HFFc6 (cell line): ENCODE measurements at regions not wholly inside any gene's neighbourhood (a gene's known extent, or its start where the extent isn't known, plus 50 kb on each side); places are given as distances from the start of the nearest gene placed in this dataset.
"Not testable (repeated sequence)": the region's sequence is repeated elsewhere in the genome, so short reads cannot be mapped to it uniquely, and the experiment has no call there.

ENCODE experiments used
- DNase-seq: peaks from one replicate; pipeline ENCODE4 v3.0.0-alpha.2; 2018
- H3K27ac Mint-ChIP-seq: 2 replicates; pipeline ENCODE4 v1.8.0; 2020; ENCODE audit warnings: mild to moderate bottlenecking, mixed read lengths
- H3K27me3 Mint-ChIP-seq: 2 replicates; pipeline ENCODE4 v1.8.0; 2021; ENCODE audit warnings: mild to moderate bottlenecking, moderate library complexity, mixed read lengths; ENCODE audit not compliant: insufficient read depth
- H3K36me3 Mint-ChIP-seq: 2 replicates; pipeline ENCODE4 v1.8.0; 2021; ENCODE audit warnings: low read depth, mixed read lengths
- H3K4me1 Mint-ChIP-seq: 2 replicates; pipeline ENCODE4 v1.8.0; 2020; ENCODE audit warnings: low read depth, mixed read lengths
- H3K4me3 Mint-ChIP-seq: 2 replicates; pipeline ENCODE4 v1.8.0; 2020; ENCODE audit warnings: mild to moderate bottlenecking, moderate library complexity, mixed read lengths
- H3K9me3 Mint-ChIP-seq: 2 replicates; pipeline ENCODE4 v1.8.0; 2020; ENCODE audit warnings: mild to moderate bottlenecking, mixed read lengths
- CTCF ChIP-seq: fragments of 200-600 bp; sonication (generic); IDR thresholded peaks from 2 replicates; pipeline ENCODE4 v1.5.0; 2021; ENCODE audit warnings: antibody characterized with exemption, mild to moderate bottlenecking

- no peak for DNase-seq
- Mint-ChIP-seq H3K27ac (no peak overlapping the region), H3K36me3 (no peaks in the 10 kb centered on the region), H3K4me1 (no peaks in the 10 kb centered on the region), H3K27me3 (no peaks in the 10 kb centered on the region; the same call in none of the 2 replicates), H3K9me3 (no peaks in the 10 kb centered on the region), H3K4me3 (no peak overlapping the region)
- no peak for TF ChIP-seq CTCF
These were observed 101.7 kb upstream of the DAPK1 start for GRCh38 chr9:87395804-87396479.

- Mint-ChIP-seq H3K4me3 (no peak overlapping the region), H3K9me3 (no peaks in the 10 kb centered on the region), H3K27ac (no peak overlapping the region), H3K4me1 (no peaks in the 10 kb centered on the region), H3K27me3 (peaks cover 2% of the 10 kb centered on the region), H3K36me3 (no peaks in the 10 kb centered on the region)
- TF ChIP-seq CTCF: no peak
- DNase-seq: no peak
These were observed 96.0 kb upstream of the DAPK1 start for GRCh38 chr9:87401681-87402080.

- H3K4me3 Mint-ChIP-seq: no peak overlapping the region
- H3K36me3 Mint-ChIP-seq: no peaks in the 10 kb centered on the region
- no peaks in the 10 kb centered on the region for H3K4me1 Mint-ChIP-seq
- DNase-seq: no peak
- no peak for TF ChIP-seq CTCF
- no peaks in the 10 kb centered on the region for H3K9me3 Mint-ChIP-seq
- H3K27ac Mint-ChIP-seq: no peak overlapping the region
- peaks cover 2% of the 10 kb centered on the region for H3K27me3 Mint-ChIP-seq
These were observed 95.1 kb upstream of the DAPK1 start for GRCh38 chr9:87402537-87402936.

GRCh38 chr9:87405677-87406542 is 91.8 kb upstream of the DAPK1 start:
- Mint-ChIP-seq H3K36me3 (no peaks in the 10 kb centered on the region), H3K9me3 (no peaks in the 10 kb centered on the region), H3K4me3 (no peak overlapping the region), H3K27ac (no peak overlapping the region), H3K4me1 (no peaks in the 10 kb centered on the region), H3K27me3 (peaks cover 5% of the 10 kb centered on the region)
- DNase-seq: no peak
- TF ChIP-seq CTCF: no peak

- H3K9me3 Mint-ChIP-seq: no peaks in the 10 kb centered on the region
- no peaks in the 10 kb centered on the region for H3K4me1 Mint-ChIP-seq
- DNase-seq: no peak
- no peaks in the 10 kb centered on the region for H3K36me3 Mint-ChIP-seq
- H3K4me3 Mint-ChIP-seq: no peak overlapping the region
- peaks cover 10% of the 10 kb centered on the region for H3K27me3 Mint-ChIP-seq
- TF ChIP-seq CTCF: no peak
- no peak overlapping the region for H3K27ac Mint-ChIP-seq
These were observed 91.0 kb upstream of the DAPK1 start for GRCh38 chr9:87406543-87407166.

GRCh38 chr9:87410047-87411005 is 87.3 kb upstream of the DAPK1 start:
- not testable (repeated sequence) for H3K4me1 Mint-ChIP-seq, H3K9me3 Mint-ChIP-seq, DNase-seq, H3K27ac Mint-ChIP-seq, H3K36me3 Mint-ChIP-seq, H3K4me3 Mint-ChIP-seq
- peaks cover 18% of the 10 kb centered on the region for H3K27me3 Mint-ChIP-seq
